H9 (cell line): ENCODE measurements at regions not wholly inside any gene's neighbourhood (a gene's known extent, or its start where the extent isn't known, plus 50 kb on each side); places are given as distances from the start of the nearest gene placed in this dataset.

Experiments
- DNase-seq: peaks from one replicate; pipeline ENCODE4 v3.0.0-alpha.2; 2017
- H2AFZ ChIP-seq: one replicate; pipeline ENCODE4 v1.6.1; 2013; ENCODE audit warnings: mild to moderate bottlenecking, low read length, control low read depth, moderate library complexity
- H2AK5ac ChIP-seq: 2 replicates; pipeline ENCODE4 v1.6.1; 2013; ENCODE audit warnings: low read length, control low read depth, mixed read lengths; ENCODE audit not compliant: insufficient read length
- H2BK120ac ChIP-seq: one replicate; pipeline ENCODE4 v1.6.1; 2013; ENCODE audit warnings: low read depth, mild to moderate bottlenecking, low read length, control low read depth, inconsistent platforms; ENCODE audit not compliant: poor library complexity, severe bottlenecking
- H2BK12ac ChIP-seq: 2 replicates; pipeline ENCODE4 v1.6.1; 2013; ENCODE audit warnings: low read length, control low read depth, mixed read lengths, low read depth; ENCODE audit not compliant: insufficient read length
- H2BK15ac ChIP-seq: 2 replicates; pipeline ENCODE4 v1.6.1; 2013; ENCODE audit warnings: low read depth, low read length, control low read depth
- H2BK20ac ChIP-seq: one replicate; pipeline ENCODE4 v1.6.1; 2013; ENCODE audit warnings: low read depth, mild to moderate bottlenecking, low read length, control low read depth, inconsistent platforms; ENCODE audit not compliant: poor library complexity, severe bottlenecking
- H2BK5ac ChIP-seq: 2 replicates; pipeline ENCODE4 v1.6.1; 2013; ENCODE audit warnings: low read length, control low read depth, mixed read lengths; ENCODE audit not compliant: insufficient read length
- H3K14ac ChIP-seq: 2 replicates; pipeline ENCODE4 v1.6.1; 2013; ENCODE audit warnings: low read length, control low read depth; ENCODE audit not compliant: insufficient read depth
- H3K18ac ChIP-seq: 2 replicates; pipeline ENCODE4 v1.6.1; 2013; ENCODE audit warnings: low read depth, mild to moderate bottlenecking, mixed read lengths, low read length, control low read depth; ENCODE audit not compliant: insufficient read length
- H3K23ac ChIP-seq: 2 replicates; pipeline ENCODE4 v1.6.1; 2013; ENCODE audit warnings: low read length, control low read depth, mixed read lengths, low read depth; ENCODE audit not compliant: insufficient read length
- H3K23me2 ChIP-seq: 2 replicates; pipeline ENCODE4 v1.6.1; 2013; ENCODE audit warnings: low read depth, mild to moderate bottlenecking, mixed read lengths, low read length, control low read depth; ENCODE audit not compliant: insufficient read length, poor library complexity, severe bottlenecking
- H3K27ac ChIP-seq: 2 replicates; pipeline ENCODE4 v1.5.1; 2013; ENCODE audit warnings: low read length, control low read depth, mixed read lengths, low read depth; ENCODE audit not compliant: insufficient read length
- H3K27me3 ChIP-seq: 2 replicates; pipeline ENCODE4 v1.6.1; 2013; ENCODE audit warnings: low read length, control low read depth, inconsistent platforms; ENCODE audit not compliant: insufficient read depth
- H3K4ac ChIP-seq: 2 replicates; pipeline ENCODE4 v1.6.1; 2013; ENCODE audit warnings: low read depth, mild to moderate bottlenecking, control low read depth, inconsistent platforms, low read length, moderate library complexity
- H3K4me1 ChIP-seq: 2 replicates; pipeline ENCODE4 v1.6.1; 2013; ENCODE audit warnings: low read length, control low read depth, inconsistent platforms; ENCODE audit not compliant: insufficient read depth
- H3K4me2 ChIP-seq: 2 replicates; pipeline ENCODE4 v1.6.1; 2013; ENCODE audit warnings: low read length, control low read depth, mixed read lengths; ENCODE audit not compliant: insufficient read length, insufficient read depth
- H3K56ac ChIP-seq: 2 replicates; pipeline ENCODE4 v1.6.1; 2013; ENCODE audit warnings: low read depth, mild to moderate bottlenecking, mixed read lengths, low read length, control low read depth; ENCODE audit not compliant: insufficient read length
- H3K79me1 ChIP-seq: 2 replicates; pipeline ENCODE4 v1.6.1; 2013; ENCODE audit warnings: low read depth, mild to moderate bottlenecking, moderate library complexity, low read length, control low read depth, inconsistent platforms; ENCODE audit not compliant: insufficient read depth, poor library complexity, severe bottlenecking
- H3K79me2 ChIP-seq: 2 replicates; pipeline ENCODE4 v1.6.1; 2013; ENCODE audit warnings: low read length, control low read depth, inconsistent platforms; ENCODE audit not compliant: insufficient read depth
- H3K9ac ChIP-seq: 2 replicates; pipeline ENCODE4 v1.6.1; 2013; ENCODE audit warnings: low read length, control low read depth, mixed read lengths; ENCODE audit not compliant: insufficient read length; ENCODE audit errors: extremely low read depth
- H3K9me3 ChIP-seq: one replicate; pipeline ENCODE4 v1.6.1; 2013; ENCODE audit warnings: low read depth, low read length, inconsistent platforms; ENCODE audit not compliant: control insufficient read depth
- H3T11ph ChIP-seq: one replicate; pipeline ENCODE4 v1.6.1; 2013; ENCODE audit warnings: mild to moderate bottlenecking, low read length, control low read depth, inconsistent platforms
- H4K20me1 ChIP-seq: one replicate; pipeline ENCODE4 v1.6.1; 2013; ENCODE audit not compliant: control insufficient read depth, insufficient read length, insufficient read depth
- H4K5ac ChIP-seq: 2 replicates; pipeline ENCODE4 v1.6.1; 2013; ENCODE audit warnings: low read depth, mild to moderate bottlenecking, mixed read lengths, low read length, control low read depth; ENCODE audit not compliant: insufficient read length
- H4K8ac ChIP-seq: replicated peaks from 2 replicates; pipeline ENCODE4 v1.6.1; 2013; ENCODE audit warnings: low read length, control low read depth, mixed read lengths, low read depth; ENCODE audit not compliant: insufficient read length
- H4K91ac ChIP-seq: 2 replicates; pipeline ENCODE4 v1.6.1; 2013; ENCODE audit warnings: low read depth, mild to moderate bottlenecking, moderate library complexity, mixed read lengths, low read length, control low read depth; ENCODE audit not compliant: insufficient read length
- H3K27ac Mint-ChIP-seq, 3 experiments: 2 replicates in 2 of 3; 3 replicates in 1 of 3; pipeline ENCODE4 v1.8.0; 2020 to 2021; ENCODE audit warnings: mixed read lengths in 3 of 3, mild to moderate bottlenecking in 1 of 3, moderate library complexity in 1 of 3
- H3K27me3 Mint-ChIP-seq: 2 replicates; pipeline ENCODE4 v1.8.0; 2021; ENCODE audit warnings: low read depth, mild to moderate bottlenecking, moderate library complexity, mixed read lengths
- H3K36me3 Mint-ChIP-seq, 3 experiments: 2 replicates in 2 of 3; 3 replicates in 1 of 3; pipeline ENCODE4 v1.8.0; 2020 to 2021; ENCODE audit warnings: low read depth in 3 of 3, mixed read lengths in 3 of 3; ENCODE audit not compliant: insufficient read depth in 1 of 3
- H3K4me1 Mint-ChIP-seq, 2 experiments: 2 replicates each; pipeline ENCODE4 v1.8.0; 2020; ENCODE audit warnings: mixed read lengths in 2 of 2
- H3K4me3 Mint-ChIP-seq, 2 experiments: 2 replicates in 1 of 2; 3 replicates in 1 of 2; pipeline ENCODE4 v1.8.0; 2020 to 2021; ENCODE audit warnings: mild to moderate bottlenecking in 2 of 2, mixed read lengths in 2 of 2, moderate library complexity in 1 of 2
- H3K9me3 Mint-ChIP-seq, 2 experiments: 2 replicates in 1 of 2; 3 replicates in 1 of 2; pipeline ENCODE4 v1.8.0; 2020; ENCODE audit warnings: mild to moderate bottlenecking in 2 of 2, mixed read lengths in 2 of 2, moderate library complexity in 1 of 2
- WGBS: extraction: QIAGEN DNeasy Blood & Tissue Kit; methylation state at CpG from one replicate; pipeline ENCODE4 v1.1.7; 2013; ENCODE audit warnings: missing lambda C conversion rate, low lambda C conversion rate, mixed read lengths; ENCODE audit not compliant: insufficient read length; ENCODE audit errors: extremely low coverage; 5-methylcytosine and 5-hydroxymethylcytosine counted together
- TF ChIP-seq, protein P1 (sequence below): fragments of 200-600 bp; sonication (generic); conservative IDR thresholded peaks from 3 replicates; pipeline ENCODE4 v1.8.0; 2021; ENCODE audit warnings: antibody characterized with exemption, mild to moderate bottlenecking

DNA sequence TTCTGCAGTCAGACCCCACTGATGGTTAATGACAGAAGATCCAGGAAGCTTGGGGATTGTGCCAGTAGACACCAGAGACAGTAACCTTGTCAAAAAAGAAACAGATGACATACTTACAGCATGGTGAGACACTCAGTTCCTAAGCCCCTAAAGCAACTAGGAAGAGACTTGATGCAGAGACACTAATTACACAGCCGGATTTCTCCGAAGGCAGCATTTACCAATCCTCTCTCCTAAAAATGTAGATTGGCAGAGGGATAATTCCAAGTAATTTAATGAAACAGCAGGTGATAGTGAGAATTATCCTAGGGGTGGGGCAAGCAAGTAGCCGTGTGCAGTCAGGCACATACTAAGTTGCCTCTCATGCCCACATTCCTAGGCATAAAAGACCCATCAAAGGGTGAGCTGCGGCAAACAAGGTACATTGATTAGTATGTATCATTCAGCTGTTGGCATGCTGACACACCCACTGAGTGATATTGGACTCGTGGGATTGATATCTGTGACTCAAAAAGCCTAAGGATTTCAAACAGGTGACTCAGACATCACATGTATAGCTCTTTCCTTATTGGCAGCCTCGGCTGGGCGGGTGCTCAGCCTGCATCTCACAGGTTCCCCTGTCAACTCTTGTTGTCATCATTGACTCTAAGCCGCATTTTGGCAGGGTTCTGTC, 296.7 kb upstream of the ATP5MC3 start:
- no peaks in the 10 kb centered on the region for H3K9me3 ChIP-seq
- H3K27ac ChIP-seq, result no peak overlapping the region
- Mint-ChIP-seq H3K4me3 (no peak overlapping the region), H3K4me1 (peaks cover 0 to 10% of the 10 kb centered on the region in 2 experiments; a peak in 2 of 4 replicates), H3K27ac (no peak overlapping the region; a peak in 1 of 7 replicates), H3K27me3 (no peaks in the 10 kb centered on the region), H3K9me3 (no peaks in the 10 kb centered on the region), H3K36me3 (no peaks in the 10 kb centered on the region)
- no peak overlapping the region for H2BK20ac ChIP-seq
- H3K4ac ChIP-seq, result no peak overlapping the region
- H2BK12ac ChIP-seq, result no peak overlapping the region
- no peak overlapping the region for H4K5ac ChIP-seq
- no peaks in the 10 kb centered on the region for H3K79me2 ChIP-seq
- no peak overlapping the region for H3K14ac ChIP-seq
- DNase-seq, result no peak
- no peak overlapping the region for H2BK120ac ChIP-seq
- H3K56ac ChIP-seq, result no peak overlapping the region
- H3T11ph ChIP-seq, result no peak overlapping the region
- H4K91ac ChIP-seq, result no peak overlapping the region
- no peaks in the 10 kb centered on the region for H3K4me1 ChIP-seq
- H3K27me3 ChIP-seq, result no peaks in the 10 kb centered on the region
- TF ChIP-seq, protein P1, sequence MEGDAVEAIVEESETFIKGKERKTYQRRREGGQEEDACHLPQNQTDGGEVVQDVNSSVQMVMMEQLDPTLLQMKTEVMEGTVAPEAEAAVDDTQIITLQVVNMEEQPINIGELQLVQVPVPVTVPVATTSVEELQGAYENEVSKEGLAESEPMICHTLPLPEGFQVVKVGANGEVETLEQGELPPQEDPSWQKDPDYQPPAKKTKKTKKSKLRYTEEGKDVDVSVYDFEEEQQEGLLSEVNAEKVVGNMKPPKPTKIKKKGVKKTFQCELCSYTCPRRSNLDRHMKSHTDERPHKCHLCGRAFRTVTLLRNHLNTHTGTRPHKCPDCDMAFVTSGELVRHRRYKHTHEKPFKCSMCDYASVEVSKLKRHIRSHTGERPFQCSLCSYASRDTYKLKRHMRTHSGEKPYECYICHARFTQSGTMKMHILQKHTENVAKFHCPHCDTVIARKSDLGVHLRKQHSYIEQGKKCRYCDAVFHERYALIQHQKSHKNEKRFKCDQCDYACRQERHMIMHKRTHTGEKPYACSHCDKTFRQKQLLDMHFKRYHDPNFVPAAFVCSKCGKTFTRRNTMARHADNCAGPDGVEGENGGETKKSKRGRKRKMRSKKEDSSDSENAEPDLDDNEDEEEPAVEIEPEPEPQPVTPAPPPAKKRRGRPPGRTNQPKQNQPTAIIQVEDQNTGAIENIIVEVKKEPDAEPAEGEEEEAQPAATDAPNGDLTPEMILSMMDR, result no peak
- H2AK5ac ChIP-seq, result no peak overlapping the region
- H3K79me1 ChIP-seq, result no peaks in the 10 kb centered on the region
- H3K4me2 ChIP-seq, result no peak overlapping the region
- H4K20me1 ChIP-seq, result no peaks in the 10 kb centered on the region
- H3K23me2 ChIP-seq, result no peaks in the 10 kb centered on the region
- no peak overlapping the region for H2BK5ac ChIP-seq
- H3K9ac ChIP-seq, result no peak overlapping the region
- H2BK15ac ChIP-seq, result no peak overlapping the region
- no CpG with 5 or more reads among the region's 8 CpGs for WGBS
- no peak overlapping the region for H2AFZ ChIP-seq
- H3K18ac ChIP-seq, result no peak overlapping the region
- H4K8ac ChIP-seq, result no peak overlapping the region
- H3K23ac ChIP-seq, result no peak overlapping the region
